Epithelial cell of proximal tubule (primary cell): ENCODE measurements at regions not wholly inside any gene's neighbourhood (a gene's known extent, or its start where the extent isn't known, plus 50 kb on each side); places are given as distances from the start of the nearest gene placed in this dataset.

Experiments used
- DNase-seq: peaks from one replicate; pipeline ENCODE4 v3.0.0-alpha.2; 2011; ENCODE audit warnings: low read depth
- H3K4me3 ChIP-seq: 2 replicates; pipeline ENCODE4 v1.5.1; 2011; ENCODE audit warnings: low read depth, mild to moderate bottlenecking, low read length
- TF ChIP-seq, protein P1 (sequence below): conservative IDR thresholded peaks from 2 replicates; pipeline ENCODE4 v1.5.1; 2012; ENCODE audit warnings: low read depth, mild to moderate bottlenecking, low read length

DNA sequence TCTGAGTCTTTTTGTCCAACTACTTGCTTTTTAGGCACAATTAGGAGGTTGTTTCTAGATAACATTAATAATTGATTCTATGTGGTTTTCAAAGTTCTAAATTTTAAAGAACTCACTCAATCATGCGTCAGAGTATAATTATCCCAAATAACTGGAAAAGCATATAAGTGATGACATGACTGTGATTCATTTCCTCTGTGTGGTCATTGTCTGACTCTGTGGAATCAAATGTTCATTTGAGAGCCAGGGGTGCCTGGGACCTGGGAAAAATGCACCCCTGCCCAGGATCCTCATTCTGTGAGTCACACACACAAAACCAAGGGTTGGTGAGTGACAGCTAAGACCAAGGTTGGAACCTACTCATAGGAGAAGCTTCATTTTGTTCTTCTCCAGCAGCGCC is 127.1 kb upstream of the MLIP start:
- no peak overlapping the region for H3K4me3 ChIP-seq
- TF ChIP-seq, protein P1, sequence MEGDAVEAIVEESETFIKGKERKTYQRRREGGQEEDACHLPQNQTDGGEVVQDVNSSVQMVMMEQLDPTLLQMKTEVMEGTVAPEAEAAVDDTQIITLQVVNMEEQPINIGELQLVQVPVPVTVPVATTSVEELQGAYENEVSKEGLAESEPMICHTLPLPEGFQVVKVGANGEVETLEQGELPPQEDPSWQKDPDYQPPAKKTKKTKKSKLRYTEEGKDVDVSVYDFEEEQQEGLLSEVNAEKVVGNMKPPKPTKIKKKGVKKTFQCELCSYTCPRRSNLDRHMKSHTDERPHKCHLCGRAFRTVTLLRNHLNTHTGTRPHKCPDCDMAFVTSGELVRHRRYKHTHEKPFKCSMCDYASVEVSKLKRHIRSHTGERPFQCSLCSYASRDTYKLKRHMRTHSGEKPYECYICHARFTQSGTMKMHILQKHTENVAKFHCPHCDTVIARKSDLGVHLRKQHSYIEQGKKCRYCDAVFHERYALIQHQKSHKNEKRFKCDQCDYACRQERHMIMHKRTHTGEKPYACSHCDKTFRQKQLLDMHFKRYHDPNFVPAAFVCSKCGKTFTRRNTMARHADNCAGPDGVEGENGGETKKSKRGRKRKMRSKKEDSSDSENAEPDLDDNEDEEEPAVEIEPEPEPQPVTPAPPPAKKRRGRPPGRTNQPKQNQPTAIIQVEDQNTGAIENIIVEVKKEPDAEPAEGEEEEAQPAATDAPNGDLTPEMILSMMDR, result no peak
- DNase-seq, result peak; percentile 82

DNA sequence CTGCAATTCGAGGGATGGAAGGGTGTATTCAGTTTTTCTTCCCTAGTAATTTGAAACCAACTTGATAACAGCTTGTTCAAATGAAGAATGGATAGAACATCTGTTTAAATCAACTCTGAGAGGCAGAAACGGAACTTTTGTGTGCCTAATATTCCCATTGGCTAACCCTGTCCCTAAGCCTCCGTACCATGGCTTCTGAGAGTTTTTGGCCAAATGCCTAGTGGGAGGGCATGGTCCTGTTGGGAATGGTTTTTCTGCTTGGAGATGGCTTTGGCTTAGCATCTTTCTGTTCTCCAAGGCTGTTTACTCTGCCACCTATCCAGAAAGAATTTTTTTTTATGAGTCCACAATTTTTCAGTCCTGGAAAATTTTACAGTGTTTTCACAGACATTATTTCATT is 126.7 kb upstream of the MLIP start:
- H3K4me3 ChIP-seq, result no peak overlapping the region
- DNase-seq, result no peak
- TF ChIP-seq, protein P1, result no peak

DNA sequence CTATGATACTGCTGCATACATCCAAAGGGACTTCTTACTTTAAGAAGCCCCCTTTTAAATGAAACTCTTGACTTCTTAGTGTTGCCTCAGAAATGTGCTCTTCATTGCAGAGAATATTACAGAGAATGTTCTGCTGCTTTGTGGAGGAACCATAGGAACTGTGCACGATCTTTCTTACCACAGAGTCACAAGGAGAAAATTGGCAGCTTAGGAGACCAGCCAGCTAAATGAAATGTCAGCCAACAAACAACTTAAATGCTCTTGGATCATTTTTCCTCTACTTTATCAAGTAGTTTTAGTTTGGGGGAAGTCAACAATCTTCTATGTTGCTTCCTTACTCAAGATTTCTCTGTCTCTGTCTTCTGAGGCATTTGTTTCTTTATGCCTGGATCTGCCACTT is 125.9 kb upstream of the MLIP start:
- H3K4me3 ChIP-seq, result no peak overlapping the region
- DNase-seq, result no peak
- TF ChIP-seq, protein P1, result no peak

DNA sequence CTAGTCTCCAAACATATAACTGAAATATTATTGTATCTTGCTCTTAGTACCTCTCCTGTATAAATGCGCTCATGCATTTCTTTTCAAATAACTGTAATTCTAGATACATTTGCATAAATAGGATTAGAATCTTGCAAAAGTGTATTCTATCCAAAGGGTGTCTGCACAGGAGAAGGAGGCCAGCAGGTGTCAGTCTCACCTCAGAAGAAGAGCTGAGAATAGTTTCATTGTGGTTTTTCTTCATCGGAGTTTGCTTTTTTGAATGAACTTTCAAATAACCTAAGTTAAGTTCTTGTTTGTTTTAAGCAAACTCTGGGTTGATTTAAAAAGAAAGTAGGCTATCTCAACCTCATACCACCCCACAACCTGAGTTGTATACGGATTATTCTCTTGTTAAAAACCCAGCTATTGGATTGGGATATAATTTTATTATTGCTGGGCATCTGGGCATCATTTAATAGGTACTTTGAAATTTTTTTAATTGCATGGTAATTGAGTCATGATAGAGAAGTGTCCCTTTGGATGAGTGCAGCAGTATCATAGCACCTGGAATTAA is 125.0 kb upstream of the MLIP start:
- TF ChIP-seq, protein P1, result peak; percentile 96
- DNase-seq, result no peak
- no peak overlapping the region for H3K4me3 ChIP-seq

DNA sequence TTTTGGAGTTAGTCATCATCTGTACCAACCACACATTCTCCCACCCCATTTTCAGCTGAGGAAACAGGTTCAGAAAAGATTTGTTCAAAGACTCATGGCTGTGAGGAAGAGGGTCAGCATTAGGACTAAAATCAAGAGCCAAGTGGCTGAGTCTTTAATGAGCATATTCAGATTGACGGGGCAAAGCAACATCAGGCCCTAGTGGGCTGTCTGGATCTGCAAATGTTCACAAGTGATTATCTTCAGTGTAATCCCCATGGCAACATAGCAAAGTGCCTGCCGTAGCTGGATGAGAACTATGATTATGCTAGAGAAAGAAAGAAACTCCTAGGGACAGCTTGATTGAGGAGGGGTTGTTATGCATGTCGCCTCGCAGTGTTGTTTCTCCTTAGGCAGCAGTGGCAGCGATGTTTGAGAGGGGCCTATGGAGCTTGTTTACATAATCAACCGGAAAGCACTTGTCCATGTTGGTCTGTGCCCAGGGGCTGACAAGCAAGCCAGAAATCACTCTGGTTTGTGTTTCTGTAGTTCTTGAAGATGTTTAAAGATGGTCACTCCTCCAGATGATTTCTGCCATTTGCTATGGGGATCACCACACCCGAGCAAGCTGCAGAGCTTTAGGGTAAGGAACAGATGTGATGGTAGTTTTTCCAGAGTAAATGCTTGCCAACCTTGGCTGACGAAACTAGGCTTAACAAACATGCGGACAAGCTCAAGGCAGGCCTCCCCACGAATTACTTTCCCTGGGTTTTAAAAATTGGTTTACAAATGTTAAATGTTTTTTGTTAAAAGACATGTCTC is 124.3 kb upstream of the MLIP start:
- no peak overlapping the region for H3K4me3 ChIP-seq
- TF ChIP-seq, protein P1, result no peak
- no peak for DNase-seq

DNA sequence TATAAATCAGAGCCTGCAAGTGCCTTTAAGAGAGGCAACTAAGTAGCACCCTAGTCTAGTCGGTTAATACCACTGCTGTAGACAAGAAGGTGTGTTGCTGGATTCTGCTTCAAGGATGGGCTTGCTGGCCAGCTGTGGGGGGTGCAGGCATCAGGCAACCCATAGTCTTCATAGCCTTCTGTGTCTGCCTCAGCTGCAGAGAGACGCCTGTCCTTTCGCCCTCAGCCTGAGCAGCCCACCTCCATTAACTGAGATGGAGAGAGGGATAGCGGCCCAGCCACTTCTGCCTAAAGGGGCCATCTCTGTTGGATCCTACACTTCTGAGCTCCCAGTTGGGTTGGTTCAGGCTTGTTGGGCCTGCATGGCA is 123.7 kb upstream of the MLIP start:
- no peak overlapping the region for H3K4me3 ChIP-seq
- TF ChIP-seq, protein P1, result no peak
- no peak for DNase-seq

DNA sequence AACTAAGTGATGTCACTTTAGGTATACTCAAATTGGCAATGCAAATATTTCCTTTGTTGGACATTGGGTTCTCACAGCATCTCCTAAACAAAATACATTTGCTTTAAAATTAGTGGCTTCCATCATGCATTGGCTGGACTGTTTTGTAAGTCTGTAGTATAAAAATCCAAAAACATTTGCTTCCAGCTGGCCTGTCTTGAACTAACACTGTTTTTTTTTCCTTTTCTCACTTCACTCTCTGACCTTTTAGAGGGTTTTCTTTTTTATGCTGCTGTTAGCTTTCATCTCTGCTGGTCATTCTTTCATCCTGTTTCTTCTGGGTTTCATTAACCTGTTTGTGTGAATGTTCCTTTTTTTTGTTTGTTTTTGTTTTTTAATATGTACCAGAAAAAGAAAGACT is 121.7 kb upstream of the MLIP start:
- TF ChIP-seq, protein P1, result no peak
- no peak overlapping the region for H3K4me3 ChIP-seq
- DNase-seq, result no peak
